HEK293T (cell line): ENCODE measurements at regions not wholly inside any gene's neighbourhood (a gene's known extent, or its start where the extent isn't known, plus 50 kb on each side); places are given as distances from the start of the nearest gene placed in this dataset.

Source experiments
- BHLHE40 ChIP-seq: fragments of 450-650 bp; IDR thresholded peaks from 2 replicates; pipeline ENCODE4 v1.6.1; 2016; ENCODE audit warnings: mild to moderate bottlenecking, moderate library complexity, borderline replicate concordance
- ELF4 ChIP-seq: fragments of 450-650 bp; IDR thresholded peaks from 2 replicates; pipeline ENCODE4 v1.6.1; 2017; ENCODE audit warnings: antibody characterized with exemption
- FOXA1 ChIP-seq: fragments of 450-650 bp; IDR thresholded peaks from 2 replicates; pipeline ENCODE4 v1.6.1; 2016; ENCODE audit warnings: mild to moderate bottlenecking
- FOXK2 ChIP-seq: fragments of 450-650 bp; IDR thresholded peaks from 2 replicates; pipeline ENCODE4 v1.6.1; 2016; ENCODE audit warnings: mild to moderate bottlenecking
- FOXM1 ChIP-seq: fragments of 450-650 bp; IDR thresholded peaks from 2 replicates; pipeline ENCODE4 v1.6.1; 2017; ENCODE audit warnings: mild to moderate bottlenecking, borderline replicate concordance
- HDGF ChIP-seq: fragments of 450-650 bp; IDR thresholded peaks from 2 replicates; pipeline ENCODE4 v1.6.1; 2017; ENCODE audit warnings: antibody characterized with exemption, borderline replicate concordance
- NFRKB ChIP-seq: fragments of 450-650 bp; IDR thresholded peaks from 2 replicates; pipeline ENCODE4 v1.6.1; 2016; ENCODE audit warnings: mild to moderate bottlenecking, moderate library complexity
- PKNOX1 ChIP-seq: fragments of 450-650 bp; IDR thresholded peaks from 2 replicates; pipeline ENCODE4 v1.6.1; 2016
- SP1 ChIP-seq: fragments of 450-650 bp; IDR thresholded peaks from 2 replicates; pipeline ENCODE4 v1.6.1; 2017
- SUZ12 ChIP-seq: fragments of 450-650 bp; IDR thresholded peaks from 2 replicates; pipeline ENCODE4 v1.6.1; 2016; ENCODE audit warnings: mild to moderate bottlenecking
- TARDBP ChIP-seq: fragments of 450-650 bp; IDR thresholded peaks from 2 replicates; pipeline ENCODE4 v1.6.1; 2016
- ZNF384 ChIP-seq: fragments of 450-650 bp; IDR thresholded peaks from 2 replicates; pipeline ENCODE4 v1.6.1; 2016

DNA sequence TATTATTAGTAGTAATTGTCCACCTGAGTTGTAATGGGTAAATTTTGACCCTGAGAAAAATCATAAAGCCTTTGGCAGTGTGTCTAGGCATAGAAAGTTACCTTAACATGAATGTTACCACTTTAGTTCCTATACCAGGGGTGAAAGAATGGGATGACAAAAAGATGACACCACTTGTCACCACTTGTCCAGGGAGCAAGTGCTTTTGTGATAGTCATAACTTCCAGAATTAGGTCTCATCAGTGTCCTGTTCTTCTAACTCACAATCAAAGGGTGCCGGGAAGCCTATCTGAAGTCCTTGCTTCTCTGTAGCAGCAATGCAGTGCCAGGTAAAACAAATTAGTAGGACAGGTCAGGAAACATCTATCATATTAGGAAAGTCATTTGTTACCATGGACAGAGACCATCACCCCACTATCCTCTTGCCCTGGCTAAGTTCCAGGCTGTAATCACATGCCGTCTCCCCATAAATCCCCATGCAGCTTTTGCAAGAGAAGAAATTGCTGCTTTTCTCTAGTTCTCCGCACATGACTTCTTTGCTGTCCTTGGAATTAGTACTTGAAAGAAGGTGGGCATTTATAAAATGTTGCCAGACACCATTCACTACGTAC lies 156.5 kb upstream of the SGCD start:
- TF ChIP-seq TARDBP (no peak), SP1 (no peak), ELF4 (no peak), FOXA1 (no peak), FOXK2 (no peak), HDGF (no peak), ZNF384 (no peak), BHLHE40 (no peak), NFRKB (no peak), SUZ12 (no peak), FOXM1 (no peak), PKNOX1 (no peak)
